PC-9 (cell line): ENCODE measurements at regions not wholly inside any gene's neighbourhood (a gene's known extent, or its start where the extent isn't known, plus 50 kb on each side); places are given as distances from the start of the nearest gene placed in this dataset.

Experiments
- BruUV-seq: library from RNA; stranded (reverse); fragments of 400-500 nt; replicated peaks from 2 replicates; lab custom pipeline; 2021; lab: Mats Ljungman, UMichigan
- CTCF ChIA-PET: fragments of 300-600 bp; sonication (Branson Sonifier 250); formaldehyde crosslinking; loops from one replicate; lab custom pipeline; 2022; ENCODE audit warnings: antibody characterized with exemption; lab: Charles Lee
- POLR2A ChIA-PET: fragments of 300-600 bp; sonication (Branson Sonifier 250); formaldehyde crosslinking; loops from one replicate; lab custom pipeline; 2022; ENCODE audit warnings: antibody characterized with exemption; ENCODE audit not compliant: unreplicated experiment; lab: Charles Lee
- DNase-seq, 2 experiments: peaks; one replicate each; pipeline versions ENCODE4 v3.0.0 to v3.0.0-alpha.2; 2015 to 2022; ENCODE audit warnings: mixed read lengths in 1 of 2
- H2AFZ ChIP-seq: fragments of 200-600 bp; sonication (generic); 2 replicates; pipeline ENCODE4 v1.8.1; 2017; ENCODE audit warnings: antibody characterized with exemption
- H3F3A ChIP-seq: fragments of 200-600 bp; sonication (generic); 2 replicates; pipeline ENCODE4 v1.8.1; 2017; ENCODE audit warnings: antibody characterized with exemption, mild to moderate bottlenecking, low read depth; ENCODE audit not compliant: insufficient read depth
- H3K27ac ChIP-seq: fragments of 200-600 bp; sonication (generic); 2 replicates; pipeline ENCODE4 v1.6.1; 2016; ENCODE audit warnings: mixed run types
- H3K27me3 ChIP-seq: fragments of 200-600 bp; sonication (generic); 2 replicates; pipeline ENCODE4 v1.6.1; 2016; ENCODE audit warnings: low read depth, mixed run types; ENCODE audit not compliant: insufficient read depth
- H3K36me3 ChIP-seq: fragments of 200-600 bp; sonication (generic); 2 replicates; pipeline ENCODE4 v1.6.1; 2016; ENCODE audit warnings: low read depth, mixed run types
- H3K4me1 ChIP-seq: fragments of 200-600 bp; sonication (generic); replicated peaks from 2 replicates; pipeline ENCODE4 v1.6.1; 2016; ENCODE audit warnings: mixed run types; ENCODE audit not compliant: insufficient read depth
- H3K4me2 ChIP-seq: fragments of 200-600 bp; sonication (generic); 2 replicates; pipeline ENCODE4 v1.6.1; 2017; ENCODE audit warnings: mixed run types
- H3K4me3 ChIP-seq: fragments of 200-600 bp; sonication (generic); 2 replicates; pipeline ENCODE4 v1.6.1; 2016; ENCODE audit warnings: mixed run types
- H3K79me2 ChIP-seq: fragments of 200-600 bp; sonication (generic); 2 replicates; pipeline ENCODE4 v1.6.1; 2017; ENCODE audit warnings: low read depth, mixed run types
- H3K9me2 ChIP-seq: fragments of 200-600 bp; sonication (generic); 2 replicates; pipeline ENCODE4 v1.8.1; 2017; ENCODE audit warnings: mild to moderate bottlenecking; ENCODE audit not compliant: insufficient read depth
- H3K9me3 ChIP-seq: fragments of 200-600 bp; sonication (generic); 2 replicates; pipeline ENCODE4 v1.8.1; 2016; ENCODE audit warnings: low read depth; ENCODE audit not compliant: insufficient read depth
- H4K20me1 ChIP-seq: fragments of 200-600 bp; sonication (generic); 2 replicates; pipeline ENCODE4 v1.8.1; 2017; ENCODE audit not compliant: insufficient read depth
- EZH2 ChIP-seq: fragments of 200-600 bp; sonication (generic); IDR thresholded peaks from 2 replicates; pipeline ENCODE4 v1.8.0; 2017; ENCODE audit warnings: antibody characterized with exemption, low read depth
- intact Hi-C: fragments of 100-400 bp; cut with micrococcal nuclease; formaldehyde crosslinking; loops from one replicate; pipeline ENCODE4 v1.10.0; 2022; ENCODE audit not compliant: unreplicated experiment
- TF ChIP-seq, protein P1 (sequence below): fragments of 200-600 bp; sonication (generic); conservative IDR thresholded peaks from 2 replicates; pipeline ENCODE4 v1.6.1; 2017; ENCODE audit warnings: mixed run types, antibody characterized with exemption, mild to moderate bottlenecking, moderate library complexity

- Histone ChIP-seq H3K79me2 (no peaks in the 10 kb centered on the region), H3K4me2 (no peak overlapping the region), H3K4me1 (no peaks in the 10 kb centered on the region), H3K4me3 (no peak overlapping the region), H3K9me2 (no peaks in the 10 kb centered on the region), H3K27me3 (no peaks in the 10 kb centered on the region), H3K36me3 (no peaks in the 10 kb centered on the region), H2AFZ (no peak overlapping the region), H3K27ac (no peak overlapping the region), H3F3A (no peaks in the 10 kb centered on the region), H4K20me1 (no peaks in the 10 kb centered on the region), H3K9me3 (no peaks in the 10 kb centered on the region)
- POLR2A ChIA-PET, result no interaction called here
- intact Hi-C loops, result no loop called here
- TF ChIP-seq, protein P1, sequence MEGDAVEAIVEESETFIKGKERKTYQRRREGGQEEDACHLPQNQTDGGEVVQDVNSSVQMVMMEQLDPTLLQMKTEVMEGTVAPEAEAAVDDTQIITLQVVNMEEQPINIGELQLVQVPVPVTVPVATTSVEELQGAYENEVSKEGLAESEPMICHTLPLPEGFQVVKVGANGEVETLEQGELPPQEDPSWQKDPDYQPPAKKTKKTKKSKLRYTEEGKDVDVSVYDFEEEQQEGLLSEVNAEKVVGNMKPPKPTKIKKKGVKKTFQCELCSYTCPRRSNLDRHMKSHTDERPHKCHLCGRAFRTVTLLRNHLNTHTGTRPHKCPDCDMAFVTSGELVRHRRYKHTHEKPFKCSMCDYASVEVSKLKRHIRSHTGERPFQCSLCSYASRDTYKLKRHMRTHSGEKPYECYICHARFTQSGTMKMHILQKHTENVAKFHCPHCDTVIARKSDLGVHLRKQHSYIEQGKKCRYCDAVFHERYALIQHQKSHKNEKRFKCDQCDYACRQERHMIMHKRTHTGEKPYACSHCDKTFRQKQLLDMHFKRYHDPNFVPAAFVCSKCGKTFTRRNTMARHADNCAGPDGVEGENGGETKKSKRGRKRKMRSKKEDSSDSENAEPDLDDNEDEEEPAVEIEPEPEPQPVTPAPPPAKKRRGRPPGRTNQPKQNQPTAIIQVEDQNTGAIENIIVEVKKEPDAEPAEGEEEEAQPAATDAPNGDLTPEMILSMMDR, result no peak
- no peak for TF ChIP-seq EZH2
- DNase-seq, result no peak
- no TSS peak for BruUV-seq
- CTCF ChIA-PET, result no interaction called here
These were observed 230.1 kb downstream of the DUSP10 start for GRCh38 chr1:221511797-221512196.

DNA sequence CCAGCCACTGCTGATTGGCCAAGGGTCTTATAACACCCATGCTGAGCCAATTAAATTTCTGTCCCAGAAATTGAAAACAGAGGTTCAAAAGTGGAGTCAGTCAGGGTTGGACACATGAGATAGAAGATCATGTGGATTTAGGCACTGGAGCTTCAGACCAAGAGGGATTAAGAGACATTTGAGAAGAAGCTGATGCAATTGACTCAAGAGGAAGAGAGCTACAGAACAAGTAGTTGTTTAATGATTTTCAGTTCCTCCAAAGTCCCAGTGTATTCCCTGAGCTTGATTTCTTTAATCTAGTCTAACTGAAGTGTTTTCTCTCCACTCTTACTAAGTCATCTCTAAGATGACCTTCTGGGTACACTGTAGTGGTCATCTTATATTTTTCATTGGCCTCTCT lies 227.1 kb downstream of the DUSP10 start:
- Histone ChIP-seq H3K9me2 (no peaks in the 10 kb centered on the region), H3K36me3 (no peaks in the 10 kb centered on the region), H3K9me3 (no peaks in the 10 kb centered on the region), H3K79me2 (no peaks in the 10 kb centered on the region), H3F3A (no peaks in the 10 kb centered on the region), H2AFZ (peak overlapping the region; percentile 67), H3K4me3 (no peak overlapping the region), H4K20me1 (no peaks in the 10 kb centered on the region), H3K4me2 (no peak overlapping the region), H3K4me1 (no peaks in the 10 kb centered on the region), H3K27me3 (no peaks in the 10 kb centered on the region), H3K27ac (no peak overlapping the region)
- intact Hi-C loops, result no loop called here
- ChIA-PET POLR2A (no interaction called here), CTCF (no interaction called here)
- no TSS peak for BruUV-seq
- DNase-seq, result no peak
- no peak for TF ChIP-seq EZH2
- TF ChIP-seq, protein P1, result no peak

- intact Hi-C loops, result no loop called here
- no peak overlapping the region for H2AFZ ChIP-seq
- H3K9me3 ChIP-seq, result no peaks in the 10 kb centered on the region
- H3K27ac ChIP-seq, result no peak overlapping the region
- no peaks in the 10 kb centered on the region for H3K4me1 ChIP-seq
- DNase-seq, result no peak
- H3F3A ChIP-seq, result no peaks in the 10 kb centered on the region
- ChIA-PET POLR2A (no interaction called here), CTCF (no interaction called here)
- H3K27me3 ChIP-seq, result no peaks in the 10 kb centered on the region
- no peak overlapping the region for H3K4me2 ChIP-seq
- no peaks in the 10 kb centered on the region for H3K79me2 ChIP-seq
- no peak overlapping the region for H3K4me3 ChIP-seq
- BruUV-seq, result no TSS peak
- no peaks in the 10 kb centered on the region for H3K36me3 ChIP-seq
- TF ChIP-seq EZH2, result no peak
- TF ChIP-seq, protein P1, result no peak
- no peaks in the 10 kb centered on the region for H4K20me1 ChIP-seq
- no peaks in the 10 kb centered on the region for H3K9me2 ChIP-seq
These were observed 226.4 kb downstream of the DUSP10 start for GRCh38 chr1:221515496-221515895.
